Peyer's patch (tissue), 4 donors: ENCODE measurements at regions not wholly inside any gene's neighbourhood (a gene's known extent, or its start where the extent isn't known, plus 50 kb on each side); places are given as distances from the start of the nearest gene placed in this dataset.

Experiments used
- DNase-seq, 3 donors: peaks; one replicate each; pipeline ENCODE4 v3.0.0-alpha.2; 2017 to 2019
- H3K27ac ChIP-seq, 4 donors: fragments of 200-600 bp; sonication (generic); one replicate each; pipeline ENCODE4 v1.5.1; 2016 to 2019
- H3K27me3 ChIP-seq, 2 donors: fragments of 200-600 bp; sonication (generic); one replicate each; pipeline ENCODE4 v1.5.1; 2019
- H3K36me3 ChIP-seq, 3 donors: fragments of 200-600 bp; sonication (generic); one replicate each; pipeline ENCODE4 v1.5.1; 2016 to 2019
- H3K4me1 ChIP-seq, 4 donors: fragments of 200-600 bp; sonication (generic); one replicate each; pipeline ENCODE4 v1.5.1; 2016 to 2019
- H3K4me3 ChIP-seq, 4 donors: fragments of 200-600 bp; sonication (generic); 1 replicate in 3 of 4; 2 replicates in 1 of 4; pipeline ENCODE4 v1.5.1; 2016 to 2019; ENCODE audit warnings: mild to moderate bottlenecking in 1 of 4
- H3K9me3 ChIP-seq, 4 donors: fragments of 200-600 bp; sonication (generic); one replicate each; pipeline ENCODE4 v1.5.1; 2016 to 2019; ENCODE audit warnings: mild to moderate bottlenecking in 1 of 4
- CTCF ChIP-seq, 6 experiments: fragments of 450-650 bp in 4 of 6; fragments of 200-600 bp in 2 of 6; sonication (generic) in 1 of 6; IDR thresholded peaks; one replicate each; pipeline ENCODE4 v1.5.1; 2017 to 2019; ENCODE audit warnings: antibody characterized with exemption in 6 of 6, mild to moderate bottlenecking in 3 of 6, moderate library complexity in 1 of 6
- POLR2A ChIP-seq, 2 donors: fragments of 450-650 bp; IDR thresholded peaks; one replicate each; pipeline ENCODE4 v1.5.1; 2017; ENCODE audit warnings: antibody characterized with exemption in 2 of 2, mild to moderate bottlenecking in 2 of 2, moderate library complexity in 2 of 2

- H3K4me3 ChIP-seq = no peak overlapping the region
- H3K36me3 ChIP-seq = no peaks in the 10 kb centered on the region
- H3K27me3 ChIP-seq = no peaks in the 10 kb centered on the region
- DNase-seq = no peak
- H3K9me3 ChIP-seq = no peaks in the 10 kb centered on the region
- no peak for TF ChIP-seq CTCF (IDR thresholded peaks at IDR 0.05)
- no peak for TF ChIP-seq POLR2A (IDR thresholded peaks at IDR 0.05)
- no peaks in the 10 kb centered on the region for H3K4me1 ChIP-seq
- H3K27ac ChIP-seq = no peak overlapping the region
Observed at GRCh38 chr6:132968419-132968950, 154.1 kb downstream of the RPS12 start.

- H3K36me3 ChIP-seq = no peaks in the 10 kb centered on the region
- TF ChIP-seq POLR2A (IDR thresholded peaks at IDR 0.05) (no peak), CTCF (IDR thresholded peaks at IDR 0.05) (no peak)
- no peaks in the 10 kb centered on the region for H3K9me3 ChIP-seq
- no peaks in the 10 kb centered on the region for H3K27me3 ChIP-seq
- H3K4me1 ChIP-seq = no peaks in the 10 kb centered on the region
- H3K4me3 ChIP-seq = no peak overlapping the region
- DNase-seq = no peak
- no peak overlapping the region for H3K27ac ChIP-seq
Observed at GRCh38 chr6:132969196-132969595, 154.8 kb downstream of the RPS12 start.

GRCh38 chr6:132971676-132972075, 157.3 kb downstream of the RPS12 start:
- Histone ChIP-seq H3K4me1 (no peaks in the 10 kb centered on the region), H3K4me3 (no peak overlapping the region), H3K27ac (no peak overlapping the region), H3K27me3 (no peaks in the 10 kb centered on the region), H3K9me3 (no peaks in the 10 kb centered on the region), H3K36me3 (no peaks in the 10 kb centered on the region)
- DNase-seq = no peak
- TF ChIP-seq POLR2A (IDR thresholded peaks at IDR 0.05) (no peak), CTCF (IDR thresholded peaks at IDR 0.05) (no peak)

GRCh38 chr6:132972254-132972653, 157.9 kb downstream of the RPS12 start:
- H3K36me3 ChIP-seq = no peaks in the 10 kb centered on the region
- H3K4me3 ChIP-seq = no peak overlapping the region
- no peaks in the 10 kb centered on the region for H3K9me3 ChIP-seq

GRCh38 chr6:132972971-132973370, 158.6 kb downstream of the RPS12 start:
- no peak for TF ChIP-seq POLR2A (IDR thresholded peaks at IDR 0.05)
- TF ChIP-seq CTCF (IDR thresholded peaks at IDR 0.05) = no peak
- Histone ChIP-seq H3K36me3 (no peaks in the 10 kb centered on the region), H3K4me1 (no peaks in the 10 kb centered on the region), H3K9me3 (no peaks in the 10 kb centered on the region), H3K27ac (no peak overlapping the region), H3K27me3 (no peaks in the 10 kb centered on the region), H3K4me3 (no peak overlapping the region)
- no peak for DNase-seq

More at GRCh38 chr6:132972254-132972653, 157.9 kb downstream of the RPS12 start:
- DNase-seq = no peak
- no peak for TF ChIP-seq CTCF (IDR thresholded peaks at IDR 0.05)
- Histone ChIP-seq H3K27ac (no peak overlapping the region), H3K4me1 (no peaks in the 10 kb centered on the region), H3K27me3 (no peaks in the 10 kb centered on the region)

GRCh38 chr6:132973514-132973993, 159.2 kb downstream of the RPS12 start:
- DNase-seq = no peak
- Histone ChIP-seq H3K4me1 (no peaks in the 10 kb centered on the region), H3K36me3 (no peaks in the 10 kb centered on the region), H3K27ac (no peak overlapping the region), H3K9me3 (no peaks in the 10 kb centered on the region), H3K27me3 (no peaks in the 10 kb centered on the region), H3K4me3 (no peak overlapping the region)
- no peak for TF ChIP-seq CTCF (IDR thresholded peaks at IDR 0.05)
- no peak for TF ChIP-seq POLR2A (IDR thresholded peaks at IDR 0.05)
